Panc1 (cell line): ENCODE measurements at regions not wholly inside any gene's neighbourhood (a gene's known extent, or its start where the extent isn't known, plus 50 kb on each side); places are given as distances from the start of the nearest gene placed in this dataset.

Source experiments
- ATAC-seq: fragments of 200-7000 bp; cut with Tn5 transposase; 2 replicates; pipeline ENCODE4 v1.9.1; 2020; ENCODE audit warnings: mild to moderate bottlenecking, moderate library complexity
- BruUV-seq: library from RNA; stranded (reverse); fragments of 400-500 nt; replicated peaks from 2 replicates; lab custom pipeline; 2021; lab: Mats Ljungman, UMichigan
- CTCF ChIA-PET: fragments of 300-600 bp; sonication (Branson Sonifier 250); formaldehyde crosslinking; loops from one replicate; lab custom pipeline; 2022; ENCODE audit warnings: antibody characterized with exemption; lab: Charles Lee
- POLR2A ChIA-PET: fragments of 300-600 bp; sonication (Branson Sonifier 250); formaldehyde crosslinking; loops from one replicate; lab custom pipeline; 2022; ENCODE audit warnings: antibody characterized with exemption; lab: Charles Lee
- DNase-seq: peaks from one replicate; pipeline ENCODE4 v3.0.0-alpha.2; 2010; ENCODE audit warnings: low read depth, low spot score
- H3K27ac ChIP-seq: 2 replicates; pipeline ENCODE4 v1.5.1; 2011; ENCODE audit warnings: mild to moderate bottlenecking, low read length, inconsistent platforms
- H3K27me3 ChIP-seq: fragments of 200-500 bp; sonication (Bioruptor generic); 2 replicates; pipeline ENCODE4 v1.6.0; 2014; ENCODE audit warnings: low read length, inconsistent platforms; ENCODE audit not compliant: control insufficient read depth, insufficient read depth
- H3K36me3 ChIP-seq: fragments of 200-500 bp; sonication (Bioruptor generic); 2 replicates; pipeline ENCODE4 v1.5.1; 2014; ENCODE audit warnings: inconsistent platforms, mild to moderate bottlenecking, low read length, moderate library complexity; ENCODE audit not compliant: control insufficient read depth, insufficient read depth
- H3K4me1 ChIP-seq: 2 replicates; pipeline ENCODE4 v1.5.1; 2011; ENCODE audit warnings: inconsistent platforms, mild to moderate bottlenecking, low read length, moderate library complexity; ENCODE audit not compliant: control insufficient read depth, insufficient read depth
- H3K4me3 ChIP-seq, 2 experiments: 2 replicates each; pipeline ENCODE4 v1.5.1; 2011 to 2012; ENCODE audit warnings: low read depth in 2 of 2, low read length in 2 of 2, mild to moderate bottlenecking in 2 of 2, inconsistent platforms in 1 of 2, moderate library complexity in 1 of 2
- H3K9me3 ChIP-seq: fragments of 200-500 bp; sonication (Bioruptor generic); 2 replicates; pipeline ENCODE4 v1.5.1; 2014; ENCODE audit warnings: low read depth, mild to moderate bottlenecking, inconsistent platforms, low read length, moderate library complexity; ENCODE audit not compliant: control insufficient read depth, insufficient read depth
- POLR2AphosphoS5 ChIP-seq: IDR thresholded peaks from 2 replicates; pipeline ENCODE4 v1.6.1; 2012; ENCODE audit warnings: mild to moderate bottlenecking, low read depth, low read length, moderate library complexity
- SIN3A ChIP-seq: IDR thresholded peaks from 2 replicates; pipeline ENCODE4 v1.6.1; 2012; ENCODE audit warnings: low read depth, mild to moderate bottlenecking, low read length, moderate library complexity, borderline replicate concordance; ENCODE audit not compliant: insufficient read depth
- TCF7L2 ChIP-seq: IDR thresholded peaks from 2 replicates; pipeline ENCODE4 v1.6.1; 2011; ENCODE audit warnings: mild to moderate bottlenecking, low read depth, low read length, inconsistent platforms
- in situ Hi-C: cut with HindIII; loops from 2 replicates; pipeline ENCODE4 v1.10.0; 2016; ENCODE audit warnings: low sequenced_read_pairs, low pct_unique_long_range_greater_than_20kb
- intact Hi-C: fragments of 100-400 bp; cut with micrococcal nuclease; formaldehyde crosslinking; loops from one replicate; pipeline ENCODE4 v1.10.0; 2022; ENCODE audit not compliant: unreplicated experiment
- TF ChIP-seq, protein P1 (sequence below): fragments of 450-650 bp; IDR thresholded peaks from 2 replicates; pipeline ENCODE4 v1.5.1; 2017; ENCODE audit warnings: mild to moderate bottlenecking
- TF ChIP-seq, protein P2 (sequence below), 2 experiments: IDR thresholded peaks; 2 replicates each; pipeline ENCODE4 v1.6.1; 2011 to 2012; ENCODE audit warnings: low read depth in 2 of 2, control low read depth in 1 of 2, low read length in 1 of 2, mild to moderate bottlenecking in 1 of 2, moderate library complexity in 1 of 2; ENCODE audit not compliant: insufficient read depth in 1 of 2

DNA sequence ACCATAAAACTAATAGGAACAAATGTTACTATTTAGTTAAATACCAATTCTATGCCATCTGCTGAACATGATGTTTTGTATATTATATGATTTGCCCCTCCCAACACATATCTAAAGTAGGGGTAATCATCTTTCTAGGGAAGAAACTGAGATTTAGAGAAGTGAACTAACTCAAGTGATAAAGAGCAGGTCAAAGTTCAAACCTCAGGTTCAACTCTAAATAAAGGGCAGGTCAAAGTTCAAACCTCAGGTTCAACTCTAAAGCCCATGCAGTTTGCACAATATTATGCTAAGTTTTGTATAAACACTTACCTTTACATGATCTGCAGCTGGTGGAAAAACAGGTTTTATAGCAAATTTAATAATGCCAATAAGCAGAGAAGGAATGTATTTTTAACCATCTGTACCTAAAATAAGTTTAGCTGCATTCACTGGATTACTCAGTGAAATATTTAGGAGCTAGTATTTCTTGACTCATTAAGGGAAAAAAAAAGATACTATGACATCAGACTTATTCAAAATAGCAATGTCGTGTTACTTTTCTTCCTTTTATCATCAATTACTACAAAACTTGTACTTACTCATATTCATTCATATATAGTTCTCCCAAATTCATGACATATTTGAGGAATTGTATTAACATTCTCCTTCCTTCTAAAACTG, 1194.3 kb upstream of the CELF2 start:
- in situ Hi-C loops, result no loop called here
- POLR2A ChIA-PET, result no interaction called here
- DNase-seq, result no peak
- no peak for ATAC-seq
- BruUV-seq, result no TSS peak
- Histone ChIP-seq H3K4me3 (no peak overlapping the region), H3K36me3 (no peaks in the 10 kb centered on the region), H3K27ac (no peak overlapping the region), H3K4me1 (no peaks in the 10 kb centered on the region), H3K9me3 (no peaks in the 10 kb centered on the region), H3K27me3 (no peaks in the 10 kb centered on the region)
- CTCF ChIA-PET, result no interaction called here
- TF ChIP-seq SIN3A, result no peak
- TF ChIP-seq, protein P1, sequence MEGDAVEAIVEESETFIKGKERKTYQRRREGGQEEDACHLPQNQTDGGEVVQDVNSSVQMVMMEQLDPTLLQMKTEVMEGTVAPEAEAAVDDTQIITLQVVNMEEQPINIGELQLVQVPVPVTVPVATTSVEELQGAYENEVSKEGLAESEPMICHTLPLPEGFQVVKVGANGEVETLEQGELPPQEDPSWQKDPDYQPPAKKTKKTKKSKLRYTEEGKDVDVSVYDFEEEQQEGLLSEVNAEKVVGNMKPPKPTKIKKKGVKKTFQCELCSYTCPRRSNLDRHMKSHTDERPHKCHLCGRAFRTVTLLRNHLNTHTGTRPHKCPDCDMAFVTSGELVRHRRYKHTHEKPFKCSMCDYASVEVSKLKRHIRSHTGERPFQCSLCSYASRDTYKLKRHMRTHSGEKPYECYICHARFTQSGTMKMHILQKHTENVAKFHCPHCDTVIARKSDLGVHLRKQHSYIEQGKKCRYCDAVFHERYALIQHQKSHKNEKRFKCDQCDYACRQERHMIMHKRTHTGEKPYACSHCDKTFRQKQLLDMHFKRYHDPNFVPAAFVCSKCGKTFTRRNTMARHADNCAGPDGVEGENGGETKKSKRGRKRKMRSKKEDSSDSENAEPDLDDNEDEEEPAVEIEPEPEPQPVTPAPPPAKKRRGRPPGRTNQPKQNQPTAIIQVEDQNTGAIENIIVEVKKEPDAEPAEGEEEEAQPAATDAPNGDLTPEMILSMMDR, result no peak
- TF ChIP-seq, protein P2, sequence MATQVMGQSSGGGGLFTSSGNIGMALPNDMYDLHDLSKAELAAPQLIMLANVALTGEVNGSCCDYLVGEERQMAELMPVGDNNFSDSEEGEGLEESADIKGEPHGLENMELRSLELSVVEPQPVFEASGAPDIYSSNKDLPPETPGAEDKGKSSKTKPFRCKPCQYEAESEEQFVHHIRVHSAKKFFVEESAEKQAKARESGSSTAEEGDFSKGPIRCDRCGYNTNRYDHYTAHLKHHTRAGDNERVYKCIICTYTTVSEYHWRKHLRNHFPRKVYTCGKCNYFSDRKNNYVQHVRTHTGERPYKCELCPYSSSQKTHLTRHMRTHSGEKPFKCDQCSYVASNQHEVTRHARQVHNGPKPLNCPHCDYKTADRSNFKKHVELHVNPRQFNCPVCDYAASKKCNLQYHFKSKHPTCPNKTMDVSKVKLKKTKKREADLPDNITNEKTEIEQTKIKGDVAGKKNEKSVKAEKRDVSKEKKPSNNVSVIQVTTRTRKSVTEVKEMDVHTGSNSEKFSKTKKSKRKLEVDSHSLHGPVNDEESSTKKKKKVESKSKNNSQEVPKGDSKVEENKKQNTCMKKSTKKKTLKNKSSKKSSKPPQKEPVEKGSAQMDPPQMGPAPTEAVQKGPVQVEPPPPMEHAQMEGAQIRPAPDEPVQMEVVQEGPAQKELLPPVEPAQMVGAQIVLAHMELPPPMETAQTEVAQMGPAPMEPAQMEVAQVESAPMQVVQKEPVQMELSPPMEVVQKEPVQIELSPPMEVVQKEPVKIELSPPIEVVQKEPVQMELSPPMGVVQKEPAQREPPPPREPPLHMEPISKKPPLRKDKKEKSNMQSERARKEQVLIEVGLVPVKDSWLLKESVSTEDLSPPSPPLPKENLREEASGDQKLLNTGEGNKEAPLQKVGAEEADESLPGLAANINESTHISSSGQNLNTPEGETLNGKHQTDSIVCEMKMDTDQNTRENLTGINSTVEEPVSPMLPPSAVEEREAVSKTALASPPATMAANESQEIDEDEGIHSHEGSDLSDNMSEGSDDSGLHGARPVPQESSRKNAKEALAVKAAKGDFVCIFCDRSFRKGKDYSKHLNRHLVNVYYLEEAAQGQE (IDR thresholded peaks at IDR 0.05; ENCODE audit: insufficient read depth in 1 of 2, low read depth in 2 of 2, low read length in 1 of 2), result no peak
- no peak for TF ChIP-seq POLR2AphosphoS5
- no peak for TF ChIP-seq TCF7L2
- intact Hi-C loops, result no loop called here

DNA sequence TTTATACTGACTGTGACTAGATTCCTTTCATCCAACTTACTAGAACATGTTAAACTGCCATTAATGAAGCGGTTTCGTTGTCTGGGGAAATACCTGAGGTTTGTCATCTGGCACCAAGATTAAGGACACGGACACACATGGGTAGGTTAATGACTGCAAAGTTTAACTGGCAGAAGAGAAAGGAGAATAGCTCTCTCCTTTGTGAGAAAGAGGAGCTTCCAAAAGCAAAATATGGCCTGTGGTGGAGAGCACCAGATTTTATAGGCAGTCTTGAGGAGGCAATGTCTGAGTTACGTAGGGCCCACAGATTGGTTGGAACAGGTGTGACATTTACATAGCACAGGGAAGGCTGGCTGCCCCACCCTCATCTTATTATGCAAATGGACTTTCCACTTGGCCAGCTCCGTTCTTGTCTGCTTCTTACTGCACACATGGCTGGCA, 1193.0 kb upstream of the CELF2 start:
- ChIA-PET CTCF (no interaction called here), POLR2A (no interaction called here)
- no peaks in the 10 kb centered on the region for H3K36me3 ChIP-seq
- TF ChIP-seq, protein P1, result no peak
- no peaks in the 10 kb centered on the region for H3K4me1 ChIP-seq
- no peak overlapping the region for H3K4me3 ChIP-seq
- H3K9me3 ChIP-seq, result no peaks in the 10 kb centered on the region
- intact Hi-C loops, result no loop called here
- no peak overlapping the region for H3K27ac ChIP-seq
- in situ Hi-C loops, result no loop called here
- BruUV-seq, result no TSS peak
- DNase-seq (no peak), ATAC-seq (no peak)
- no peaks in the 10 kb centered on the region for H3K27me3 ChIP-seq
